ENCODE measurements at regions not wholly inside any gene's neighbourhood (a gene's known extent, or its start where the extent isn't known, plus 50 kb on each side); places are given as distances from the start of the nearest gene placed in this dataset.

DNA sequence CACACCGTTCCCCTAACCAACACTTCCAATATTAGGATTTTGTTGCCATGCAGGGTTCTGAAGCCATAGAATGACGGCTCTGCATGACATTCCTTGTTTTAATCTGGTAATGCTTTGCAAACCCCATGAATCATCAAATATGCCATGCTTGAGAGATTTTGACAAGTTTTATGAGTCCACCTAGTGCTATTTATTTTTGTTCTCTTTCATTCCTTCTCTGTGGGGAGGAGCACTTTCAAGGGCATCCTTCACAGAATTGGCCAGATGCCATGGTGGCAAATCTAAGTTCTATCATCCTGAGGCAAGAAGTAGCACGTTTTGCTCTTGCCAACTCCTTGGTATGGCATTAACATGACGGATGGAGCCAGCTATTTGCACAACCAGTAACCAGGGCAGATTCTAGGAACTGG, 268.4 kb downstream of the FAM76B start:
- DNase-seq = no peak

More for the DNA sequence above, 268.4 kb downstream of the FAM76B start:
- ChIA-PET CTCF (no interaction called here), POLR2A (no interaction called here)
- no peaks in the 10 kb centered on the region for H3K9me2 ChIP-seq
- H3K4me2 ChIP-seq = no peak overlapping the region
- no peaks in the 10 kb centered on the region for H3K9me3 ChIP-seq
- no peaks in the 10 kb centered on the region for H3F3A ChIP-seq (replicated peaks; ENCODE audit: insufficient read depth)
- H3K9ac ChIP-seq = no peak overlapping the region
- H3K36me3 ChIP-seq (replicated peaks in 1 of 2; ENCODE audit: control insufficient read depth in 1 of 2, insufficient read depth in 2 of 2, low read length in 1 of 2) = no peaks in the 10 kb centered on the region
- no peak overlapping the region for H2AFZ ChIP-seq (ENCODE audit: low read depth)
- H4K20me1 ChIP-seq (ENCODE audit: insufficient read depth) = no peaks in the 10 kb centered on the region
- 30% methylated on average over 4 of the region's 4 CpGs for WGBS (ENCODE audit: low lambda C conversion rate)
- H3K27me3 ChIP-seq (ENCODE audit: insufficient read depth) = no peaks in the 10 kb centered on the region; the same call in 1 of the 2 replicates
- TF ChIP-seq, protein P1, sequence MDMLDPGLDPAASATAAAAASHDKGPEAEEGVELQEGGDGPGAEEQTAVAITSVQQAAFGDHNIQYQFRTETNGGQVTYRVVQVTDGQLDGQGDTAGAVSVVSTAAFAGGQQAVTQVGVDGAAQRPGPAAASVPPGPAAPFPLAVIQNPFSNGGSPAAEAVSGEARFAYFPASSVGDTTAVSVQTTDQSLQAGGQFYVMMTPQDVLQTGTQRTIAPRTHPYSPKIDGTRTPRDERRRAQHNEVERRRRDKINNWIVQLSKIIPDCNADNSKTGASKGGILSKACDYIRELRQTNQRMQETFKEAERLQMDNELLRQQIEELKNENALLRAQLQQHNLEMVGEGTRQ (IDR thresholded peaks at IDR 0.05; ENCODE audit: borderline replicate concordance, low read depth, low read length) = no peak
- no peak for TF ChIP-seq FOSL2 (IDR thresholded peaks at IDR 0.05; ENCODE audit: borderline replicate concordance, low read depth)
- no peak for TF ChIP-seq NRF1 (IDR thresholded peaks at IDR 0.05; ENCODE audit: low read depth, low read length)
- no peak for TF ChIP-seq ELF1 (IDR thresholded peaks at IDR 0.05)
- TF ChIP-seq, protein P2, sequence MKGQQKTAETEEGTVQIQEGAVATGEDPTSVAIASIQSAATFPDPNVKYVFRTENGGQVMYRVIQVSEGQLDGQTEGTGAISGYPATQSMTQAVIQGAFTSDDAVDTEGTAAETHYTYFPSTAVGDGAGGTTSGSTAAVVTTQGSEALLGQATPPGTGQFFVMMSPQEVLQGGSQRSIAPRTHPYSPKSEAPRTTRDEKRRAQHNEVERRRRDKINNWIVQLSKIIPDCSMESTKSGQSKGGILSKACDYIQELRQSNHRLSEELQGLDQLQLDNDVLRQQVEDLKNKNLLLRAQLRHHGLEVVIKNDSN (IDR thresholded peaks at IDR 0.05; ENCODE audit: borderline replicate concordance, low read depth) = no peak
- no peak for TF ChIP-seq RAD21 (IDR thresholded peaks at IDR 0.05; ENCODE audit: low read length)
- no peak for TF ChIP-seq POLR2AphosphoS5 (IDR thresholded peaks at IDR 0.05; ENCODE audit: low read depth, low read length)
- TF ChIP-seq CHD2 (IDR thresholded peaks at IDR 0.05; ENCODE audit: low read length, partially characterized antibody) = no peak
- TF ChIP-seq, protein P3, sequence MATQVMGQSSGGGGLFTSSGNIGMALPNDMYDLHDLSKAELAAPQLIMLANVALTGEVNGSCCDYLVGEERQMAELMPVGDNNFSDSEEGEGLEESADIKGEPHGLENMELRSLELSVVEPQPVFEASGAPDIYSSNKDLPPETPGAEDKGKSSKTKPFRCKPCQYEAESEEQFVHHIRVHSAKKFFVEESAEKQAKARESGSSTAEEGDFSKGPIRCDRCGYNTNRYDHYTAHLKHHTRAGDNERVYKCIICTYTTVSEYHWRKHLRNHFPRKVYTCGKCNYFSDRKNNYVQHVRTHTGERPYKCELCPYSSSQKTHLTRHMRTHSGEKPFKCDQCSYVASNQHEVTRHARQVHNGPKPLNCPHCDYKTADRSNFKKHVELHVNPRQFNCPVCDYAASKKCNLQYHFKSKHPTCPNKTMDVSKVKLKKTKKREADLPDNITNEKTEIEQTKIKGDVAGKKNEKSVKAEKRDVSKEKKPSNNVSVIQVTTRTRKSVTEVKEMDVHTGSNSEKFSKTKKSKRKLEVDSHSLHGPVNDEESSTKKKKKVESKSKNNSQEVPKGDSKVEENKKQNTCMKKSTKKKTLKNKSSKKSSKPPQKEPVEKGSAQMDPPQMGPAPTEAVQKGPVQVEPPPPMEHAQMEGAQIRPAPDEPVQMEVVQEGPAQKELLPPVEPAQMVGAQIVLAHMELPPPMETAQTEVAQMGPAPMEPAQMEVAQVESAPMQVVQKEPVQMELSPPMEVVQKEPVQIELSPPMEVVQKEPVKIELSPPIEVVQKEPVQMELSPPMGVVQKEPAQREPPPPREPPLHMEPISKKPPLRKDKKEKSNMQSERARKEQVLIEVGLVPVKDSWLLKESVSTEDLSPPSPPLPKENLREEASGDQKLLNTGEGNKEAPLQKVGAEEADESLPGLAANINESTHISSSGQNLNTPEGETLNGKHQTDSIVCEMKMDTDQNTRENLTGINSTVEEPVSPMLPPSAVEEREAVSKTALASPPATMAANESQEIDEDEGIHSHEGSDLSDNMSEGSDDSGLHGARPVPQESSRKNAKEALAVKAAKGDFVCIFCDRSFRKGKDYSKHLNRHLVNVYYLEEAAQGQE (IDR thresholded peaks at IDR 0.05; ENCODE audit: low read depth, low read length) = no peak
- no peak for TF ChIP-seq YY1 (IDR thresholded peaks at IDR 0.05; ENCODE audit: low read depth)
- TF ChIP-seq EZH2phosphoT487 (IDR thresholded peaks at IDR 0.05; ENCODE audit: borderline replicate concordance, low read depth) = no peak
- TF ChIP-seq, protein P4, sequence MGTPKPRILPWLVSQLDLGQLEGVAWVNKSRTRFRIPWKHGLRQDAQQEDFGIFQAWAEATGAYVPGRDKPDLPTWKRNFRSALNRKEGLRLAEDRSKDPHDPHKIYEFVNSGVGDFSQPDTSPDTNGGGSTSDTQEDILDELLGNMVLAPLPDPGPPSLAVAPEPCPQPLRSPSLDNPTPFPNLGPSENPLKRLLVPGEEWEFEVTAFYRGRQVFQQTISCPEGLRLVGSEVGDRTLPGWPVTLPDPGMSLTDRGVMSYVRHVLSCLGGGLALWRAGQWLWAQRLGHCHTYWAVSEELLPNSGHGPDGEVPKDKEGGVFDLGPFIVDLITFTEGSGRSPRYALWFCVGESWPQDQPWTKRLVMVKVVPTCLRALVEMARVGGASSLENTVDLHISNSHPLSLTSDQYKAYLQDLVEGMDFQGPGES (IDR thresholded peaks at IDR 0.05; ENCODE audit: low read depth, low read length) = no peak
- TF ChIP-seq NFIC (IDR thresholded peaks at IDR 0.05; ENCODE audit: borderline replicate concordance) = no peak
- TF ChIP-seq SMC3 (IDR thresholded peaks at IDR 0.05; ENCODE audit: low read depth, low read length) = no peak
- no peaks in the 10 kb centered on the region for H3K79me2 ChIP-seq (ENCODE audit: insufficient read depth)
- H3K4me1 ChIP-seq (ENCODE audit: control insufficient read depth in 1 of 2, insufficient read depth in 2 of 2, low read depth in 1 of 2, low read length in 1 of 2) = peaks cover 0 to 6% of the 10 kb centered on the region in 2 experiments; a peak in 2 of 4 replicates
- H3K4me3 ChIP-seq (ENCODE audit: low read depth in 2 of 2, low read length in 1 of 2) = no peak overlapping the region
- H3K27ac ChIP-seq (ENCODE audit: low read depth in 2 of 2, low read length in 1 of 2) = no peak overlapping the region
